OCI-LY1 (cell line): ENCODE measurements at regions not wholly inside any gene's neighbourhood (a gene's known extent, or its start where the extent isn't known, plus 50 kb on each side); places are given as distances from the start of the nearest gene placed in this dataset.

Source experiments
- H2AFZ ChIP-seq: fragments of 200-600 bp; sonication (generic), shearing (Covaris generic); 2 replicates; pipeline ENCODE4 v1.6.0; 2014; ENCODE audit warnings: antibody characterized with exemption, mild to moderate bottlenecking, low read length
- H3F3A ChIP-seq: fragments of 200-600 bp; sonication (generic), shearing (Covaris generic); 2 replicates; pipeline ENCODE4 v1.6.0; 2014; ENCODE audit warnings: mild to moderate bottlenecking, antibody characterized with exemption, low read length, moderate library complexity; ENCODE audit not compliant: insufficient read depth
- H3K27ac ChIP-seq: fragments of 200-600 bp; sonication (generic); 2 replicates; pipeline ENCODE4 v1.5.1; 2014; ENCODE audit warnings: low read length, mixed run types, mild to moderate bottlenecking, low read depth; ENCODE audit not compliant: poor library complexity, severe bottlenecking
- H3K27me3 ChIP-seq: fragments of 200-600 bp; sonication (generic); 2 replicates; pipeline ENCODE4 v1.6.0; 2014; ENCODE audit warnings: antibody characterized with exemption, mild to moderate bottlenecking, low read length, moderate library complexity; ENCODE audit not compliant: insufficient read depth
- H3K36me3 ChIP-seq: fragments of 200-600 bp; sonication (generic); 2 replicates; pipeline ENCODE4 v1.6.1; 2014; ENCODE audit warnings: mild to moderate bottlenecking, antibody characterized with exemption, low read length, moderate library complexity, mixed read lengths; ENCODE audit not compliant: insufficient read depth
- H3K4me1 ChIP-seq: fragments of 200-600 bp; sonication (generic); 2 replicates; pipeline ENCODE4 v1.5.1; 2014; ENCODE audit warnings: mild to moderate bottlenecking, low read length, moderate library complexity; ENCODE audit not compliant: insufficient read depth, severe bottlenecking
- H3K4me2 ChIP-seq: fragments of 200-600 bp; sonication (generic), shearing (Covaris generic); 2 replicates; pipeline ENCODE4 v1.6.1; 2014; ENCODE audit warnings: low read length
- H3K4me3 ChIP-seq: fragments of 200-600 bp; sonication (generic); 2 replicates; pipeline ENCODE4 v1.5.1; 2014; ENCODE audit warnings: low read length, low read depth, mild to moderate bottlenecking, mixed read lengths; ENCODE audit not compliant: poor library complexity, severe bottlenecking
- H3K79me2 ChIP-seq: fragments of 200-600 bp; shearing (Covaris generic); 2 replicates; pipeline ENCODE4 v1.6.1; 2016; ENCODE audit warnings: mixed run types, low read length, mixed read lengths; ENCODE audit not compliant: insufficient read depth
- H3K9ac ChIP-seq: fragments of 200-600 bp; sonication (generic), shearing (Covaris generic); 2 replicates; pipeline ENCODE4 v1.6.1; 2014; ENCODE audit warnings: mild to moderate bottlenecking, low read length, mixed read lengths
- H3K9me2 ChIP-seq: fragments of 200-600 bp; sonication (generic), shearing (Covaris generic); 2 replicates; pipeline ENCODE4 v1.6.1; 2014; ENCODE audit warnings: low read depth, mild to moderate bottlenecking, low read length, mixed read lengths
- H3K9me3 ChIP-seq: fragments of 200-600 bp; shearing (Covaris generic); 2 replicates; pipeline ENCODE4 v1.6.1; 2014; ENCODE audit warnings: low read length, mixed read lengths
- H4K20me1 ChIP-seq: fragments of 200-600 bp; sonication (generic), shearing (Covaris generic); 2 replicates; pipeline ENCODE4 v1.6.0; 2016; ENCODE audit warnings: mild to moderate bottlenecking, low read length; ENCODE audit not compliant: insufficient read depth
- EZH2 ChIP-seq: fragments of 200-600 bp; sonication (generic), shearing (Covaris generic); IDR thresholded peaks from 2 replicates; pipeline ENCODE4 v1.8.0; 2017; ENCODE audit warnings: borderline replicate concordance, mixed run types, mild to moderate bottlenecking, antibody characterized with exemption, low read length, moderate library complexity, mixed read lengths
- TF ChIP-seq, protein P1 (sequence below): fragments of 200-600 bp; sonication (generic), shearing (Covaris generic); IDR thresholded peaks from 2 replicates; pipeline ENCODE4 v1.5.1; 2017; ENCODE audit warnings: mild to moderate bottlenecking, antibody characterized with exemption, low read length, moderate library complexity, mixed read lengths

DNA sequence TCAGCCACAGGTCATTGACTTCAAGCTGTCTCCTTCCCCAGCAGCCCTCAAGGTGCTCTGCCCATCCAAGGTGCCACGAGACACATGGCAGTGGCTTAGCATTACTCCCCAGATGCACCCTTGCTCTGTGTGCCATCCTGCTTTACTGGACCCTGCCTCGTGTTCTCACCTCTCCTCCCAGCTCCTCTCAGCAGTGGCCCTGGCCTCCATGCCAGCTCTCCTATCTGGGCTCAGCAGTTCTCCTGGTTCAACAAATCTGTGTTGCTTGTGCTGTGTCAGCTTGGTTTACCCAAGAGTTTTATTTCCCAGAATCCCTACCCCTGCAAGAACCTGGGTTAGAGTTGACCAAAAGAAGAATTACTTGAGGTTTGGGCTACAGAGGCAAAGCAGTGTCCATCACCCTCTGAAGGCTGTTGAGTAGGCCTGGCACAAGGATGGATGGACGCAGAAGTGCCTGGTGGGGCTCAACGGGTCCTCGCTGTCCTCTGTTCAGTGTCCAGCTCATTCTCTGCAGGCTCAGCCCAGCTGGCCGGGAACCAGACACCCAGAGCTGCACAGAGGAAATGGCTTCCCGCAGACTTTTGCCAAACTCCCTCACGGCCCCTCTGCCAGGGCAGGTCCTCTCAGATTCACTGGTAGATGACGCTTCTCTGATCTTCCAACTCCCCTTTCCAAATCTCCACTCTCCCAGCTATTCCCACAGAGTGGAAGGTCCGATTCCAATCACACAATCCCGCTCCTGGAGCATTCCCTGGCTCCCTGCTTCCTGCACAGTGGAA, 82.6 kb downstream of the FOXA2 start:
- no peak overlapping the region for H2AFZ ChIP-seq
- no peaks in the 10 kb centered on the region for H3F3A ChIP-seq
- no peaks in the 10 kb centered on the region for H3K9me3 ChIP-seq
- no peak overlapping the region for H3K4me2 ChIP-seq
- H3K9ac ChIP-seq: no peak overlapping the region
- no peak overlapping the region for H3K27ac ChIP-seq
- H3K4me1 ChIP-seq: no peaks in the 10 kb centered on the region
- no peak overlapping the region for H3K4me3 ChIP-seq
- no peaks in the 10 kb centered on the region for H3K9me2 ChIP-seq
- no peaks in the 10 kb centered on the region for H4K20me1 ChIP-seq
- H3K36me3 ChIP-seq: no peaks in the 10 kb centered on the region
- H3K79me2 ChIP-seq: no peaks in the 10 kb centered on the region
- TF ChIP-seq, protein P1, sequence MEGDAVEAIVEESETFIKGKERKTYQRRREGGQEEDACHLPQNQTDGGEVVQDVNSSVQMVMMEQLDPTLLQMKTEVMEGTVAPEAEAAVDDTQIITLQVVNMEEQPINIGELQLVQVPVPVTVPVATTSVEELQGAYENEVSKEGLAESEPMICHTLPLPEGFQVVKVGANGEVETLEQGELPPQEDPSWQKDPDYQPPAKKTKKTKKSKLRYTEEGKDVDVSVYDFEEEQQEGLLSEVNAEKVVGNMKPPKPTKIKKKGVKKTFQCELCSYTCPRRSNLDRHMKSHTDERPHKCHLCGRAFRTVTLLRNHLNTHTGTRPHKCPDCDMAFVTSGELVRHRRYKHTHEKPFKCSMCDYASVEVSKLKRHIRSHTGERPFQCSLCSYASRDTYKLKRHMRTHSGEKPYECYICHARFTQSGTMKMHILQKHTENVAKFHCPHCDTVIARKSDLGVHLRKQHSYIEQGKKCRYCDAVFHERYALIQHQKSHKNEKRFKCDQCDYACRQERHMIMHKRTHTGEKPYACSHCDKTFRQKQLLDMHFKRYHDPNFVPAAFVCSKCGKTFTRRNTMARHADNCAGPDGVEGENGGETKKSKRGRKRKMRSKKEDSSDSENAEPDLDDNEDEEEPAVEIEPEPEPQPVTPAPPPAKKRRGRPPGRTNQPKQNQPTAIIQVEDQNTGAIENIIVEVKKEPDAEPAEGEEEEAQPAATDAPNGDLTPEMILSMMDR: no peak
- no peak for TF ChIP-seq EZH2
- H3K27me3 ChIP-seq: no peaks in the 10 kb centered on the region

DNA sequence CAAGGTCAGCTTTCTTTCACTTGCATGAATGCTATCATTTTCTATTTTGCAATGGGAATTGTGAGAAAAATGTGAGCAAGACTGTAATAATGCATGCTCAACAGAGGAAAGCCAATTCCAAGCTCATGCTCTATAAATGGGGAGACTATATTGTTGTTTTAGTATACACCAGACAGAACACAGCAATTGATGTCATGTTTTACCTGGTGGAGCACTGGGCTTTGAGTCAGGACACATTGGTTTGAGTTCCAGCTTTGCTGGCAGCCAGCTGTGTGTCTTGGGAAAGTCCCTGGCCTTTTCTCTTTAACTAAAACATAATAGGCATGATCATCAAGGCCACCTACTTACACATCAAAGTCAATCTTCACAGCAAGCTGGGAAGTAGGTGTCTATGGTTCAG, 83.3 kb downstream of the FOXA2 start:
- no peaks in the 10 kb centered on the region for H3K79me2 ChIP-seq
- H3K9ac ChIP-seq: no peak overlapping the region
- no peaks in the 10 kb centered on the region for H4K20me1 ChIP-seq
- no peaks in the 10 kb centered on the region for H3K27me3 ChIP-seq
- H3K36me3 ChIP-seq: no peaks in the 10 kb centered on the region
- H2AFZ ChIP-seq: no peak overlapping the region
- H3K4me3 ChIP-seq: no peak overlapping the region
- H3K4me2 ChIP-seq: no peak overlapping the region
- TF ChIP-seq EZH2: no peak
- TF ChIP-seq, protein P1: no peak
- H3K9me2 ChIP-seq: no peaks in the 10 kb centered on the region
- H3F3A ChIP-seq: no peaks in the 10 kb centered on the region
- no peaks in the 10 kb centered on the region for H3K4me1 ChIP-seq
- no peaks in the 10 kb centered on the region for H3K9me3 ChIP-seq
- H3K27ac ChIP-seq: no peak overlapping the region

DNA sequence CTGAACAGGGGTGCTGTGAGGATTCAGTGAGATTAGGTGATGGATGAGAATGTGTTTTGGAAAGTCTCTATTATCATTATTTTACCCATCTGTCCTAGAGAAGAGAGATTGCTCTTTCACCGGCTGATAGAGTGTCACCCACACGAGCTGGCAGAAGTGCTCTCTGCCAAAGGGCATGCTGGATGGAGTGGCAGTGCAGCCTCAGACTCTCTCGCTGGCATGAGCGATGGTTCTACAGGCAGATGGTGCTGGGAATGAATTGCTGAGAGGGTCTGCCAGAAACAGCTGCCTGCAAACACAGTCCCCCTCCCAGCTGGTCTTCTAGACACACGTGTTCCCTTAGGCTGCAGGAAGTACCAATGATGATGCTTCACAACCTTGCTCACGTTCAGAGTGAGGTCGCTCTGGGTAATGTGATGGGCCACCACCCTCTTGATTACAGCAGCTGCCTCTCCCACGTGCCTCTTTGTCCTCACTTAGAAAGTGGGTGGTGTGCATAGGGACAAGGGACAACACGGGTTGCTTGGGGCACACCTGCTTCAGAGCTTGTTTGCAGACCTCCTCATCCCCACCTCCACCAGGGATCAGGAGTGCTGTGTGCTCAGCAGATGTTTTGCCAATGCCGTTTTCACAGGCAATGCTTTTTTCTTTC, 84.7 kb downstream of the FOXA2 start:
- H3K27ac ChIP-seq: no peak overlapping the region
- no peaks in the 10 kb centered on the region for H3K36me3 ChIP-seq
- H3K27me3 ChIP-seq: no peaks in the 10 kb centered on the region
- no peaks in the 10 kb centered on the region for H4K20me1 ChIP-seq
- H3K9ac ChIP-seq: no peak overlapping the region
- H3K9me2 ChIP-seq: no peaks in the 10 kb centered on the region
- H3K79me2 ChIP-seq: no peaks in the 10 kb centered on the region
- no peak overlapping the region for H3K4me3 ChIP-seq
- no peak for TF ChIP-seq EZH2
- TF ChIP-seq, protein P1: no peak
- H3F3A ChIP-seq: no peaks in the 10 kb centered on the region
- H3K4me1 ChIP-seq: no peaks in the 10 kb centered on the region
- no peak overlapping the region for H2AFZ ChIP-seq
- no peaks in the 10 kb centered on the region for H3K9me3 ChIP-seq
- H3K4me2 ChIP-seq: no peak overlapping the region
